ENCODE measurements at regions not wholly inside any gene's neighbourhood (a gene's known extent, or its start where the extent isn't known, plus 50 kb on each side); places are given as distances from the start of the nearest gene placed in this dataset.
"Not testable (repeated sequence)": the region's sequence is repeated elsewhere in the genome, so short reads cannot be mapped to it uniquely, and the experiment has no call there.

GRCh38 chrX:9349572-9350494, 115.0 kb upstream of the TBL1X start:
- DNase-seq, result no peak

- no peak for DNase-seq
Observed at GRCh38 chrX:9351126-9351525, 113.7 kb upstream of the TBL1X start.

GRCh38 chrX:9352243-9352642, 112.6 kb upstream of the TBL1X start:
- no peak for DNase-seq

GRCh38 chrX:9352694-9353411, 112.0 kb upstream of the TBL1X start:
- DNase-seq, result no peak

- no peak for DNase-seq
Observed at GRCh38 chrX:9354918-9355317, 109.9 kb upstream of the TBL1X start.

GRCh38 chrX:9355739-9356138, 109.1 kb upstream of the TBL1X start:
- DNase-seq, result no peak

GRCh38 chrX:9356846-9357245, 108.0 kb upstream of the TBL1X start:
- DNase-seq, result no peak

GRCh38 chrX:9357518-9358114, 107.2 kb upstream of the TBL1X start:
- DNase-seq, result no peak

GRCh38 chrX:9362363-9362928, 102.4 kb upstream of the TBL1X start:
- DNase-seq, result peak; percentile 9

- DNase-seq, result no peak
Observed at GRCh38 chrX:9367421-9367820, 97.4 kb upstream of the TBL1X start.

- no peak for DNase-seq
Observed at GRCh38 chrX:9368262-9368661, 96.6 kb upstream of the TBL1X start.

- no peak for DNase-seq
Observed at GRCh38 chrX:9369802-9370291, 95.0 kb upstream of the TBL1X start.

GRCh38 chrX:9370893-9371292, 94.0 kb upstream of the TBL1X start:
- no peak for DNase-seq

GRCh38 chrX:9372866-9373265, 92.0 kb upstream of the TBL1X start:
- DNase-seq, result no peak

GRCh38 chrX:9373789-9374188, 91.1 kb upstream of the TBL1X start:
- DNase-seq, result no peak

- DNase-seq, result no peak
Observed at GRCh38 chrX:9374555-9374954, 90.3 kb upstream of the TBL1X start.

GRCh38 chrX:9376111-9376510, 88.7 kb upstream of the TBL1X start:
- no peak for DNase-seq

- DNase-seq, result not testable (repeated sequence)
Observed at GRCh38 chrX:9377216-9377615, 87.6 kb upstream of the TBL1X start.

- no peak for DNase-seq
Observed at GRCh38 chrX:9378980-9379696, 85.7 kb upstream of the TBL1X start.

- no peak for DNase-seq
Observed at GRCh38 chrX:9379697-9380551, 84.9 kb upstream of the TBL1X start.

- DNase-seq, result no peak
Observed at GRCh38 chrX:9383655-9384054, 81.2 kb upstream of the TBL1X start.

GRCh38 chrX:9388450-9388849, 76.4 kb upstream of the TBL1X start:
- no peak for DNase-seq
